GM12892 (cell line): ENCODE measurements at regions not wholly inside any gene's neighbourhood (a gene's known extent, or its start where the extent isn't known, plus 50 kb on each side); places are given as distances from the start of the nearest gene placed in this dataset.

Experiments
- DNase-seq: peaks from one replicate; pipeline ENCODE4 v3.0.0; 2011; ENCODE audit not compliant: insufficient read length
- FAIRE-seq: peaks from 2 replicates; lab custom pipeline; 2011; peaks lifted over from hg19 to GRCh38; lab: Jason Lieb, UNC
- POLR2A ChIP-seq: IDR thresholded peaks from 2 replicates; pipeline ENCODE4 v1.6.1; 2011; ENCODE audit warnings: low read depth, low read length, control low read depth
- POLR2AphosphoS5 ChIP-seq: IDR thresholded peaks from 2 replicates; pipeline ENCODE4 v1.6.1; 2011; ENCODE audit warnings: low read depth, low read length, control low read depth
- TAF1 ChIP-seq: IDR thresholded peaks from 2 replicates; pipeline ENCODE4 v1.6.1; 2011; ENCODE audit warnings: low read depth, mild to moderate bottlenecking, control low read depth, low read length, borderline replicate concordance

GRCh38 chr4:56253666-56254305, 133.5 kb downstream of the AASDH start:
- FAIRE-seq (no peak), DNase-seq (no peak)
- TF ChIP-seq POLR2A (no peak), POLR2AphosphoS5 (no peak), TAF1 (no peak)

DNA sequence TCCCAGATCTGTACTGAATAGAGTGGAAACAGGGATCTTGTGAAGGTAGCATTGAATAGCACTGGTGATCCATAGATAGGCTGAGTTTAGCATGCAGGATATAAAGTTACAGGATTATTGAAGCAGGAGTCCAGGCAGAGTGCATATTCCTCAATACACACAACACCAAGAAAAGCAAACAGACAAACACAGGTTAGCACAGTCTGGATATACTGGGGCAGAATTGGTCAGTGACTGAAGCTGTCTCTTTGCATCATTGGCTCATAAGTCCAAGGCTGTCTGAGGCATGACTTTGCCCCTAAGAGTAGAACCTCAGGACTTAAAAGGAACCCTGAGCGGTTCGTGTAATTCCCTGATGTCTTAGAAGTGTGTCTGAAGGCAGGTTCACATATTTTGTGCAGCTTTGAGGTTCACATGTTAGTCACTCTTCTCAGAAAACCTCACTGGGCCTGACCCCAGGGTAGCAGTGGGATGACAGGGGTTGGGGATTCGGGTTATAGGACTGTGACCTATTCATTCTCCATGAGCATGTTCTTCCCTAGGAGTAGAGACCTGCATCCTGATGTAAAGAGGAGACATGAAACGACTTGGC, 134.6 kb downstream of the AASDH start:
- TF ChIP-seq POLR2A (no peak), POLR2AphosphoS5 (no peak), TAF1 (no peak)
- FAIRE-seq = no peak

DNA sequence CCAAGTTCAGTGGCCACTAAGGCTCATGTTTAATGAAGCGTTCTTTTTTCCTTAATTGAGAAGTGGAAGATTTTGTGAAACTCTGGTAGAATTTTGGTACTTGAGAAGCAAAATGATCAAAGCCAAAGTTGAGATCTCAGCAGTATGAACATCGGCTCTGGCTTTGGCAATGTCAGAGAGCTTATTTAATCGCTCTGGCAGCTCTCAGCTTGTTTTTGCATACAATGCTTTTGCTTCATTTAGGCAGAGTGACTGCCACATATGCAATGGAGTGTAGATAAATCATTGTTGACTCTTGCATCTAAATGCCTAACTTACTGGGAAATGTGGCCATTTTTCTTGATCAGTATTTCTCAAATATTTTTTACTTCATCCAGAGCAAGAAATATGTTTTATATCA, 135.7 kb downstream of the AASDH start:
- FAIRE-seq = no peak
- DNase-seq = no peak
- TF ChIP-seq POLR2AphosphoS5 (no peak), TAF1 (no peak), POLR2A (no peak)

More for the DNA sequence above, 134.6 kb downstream of the AASDH start:
- DNase-seq = no peak

- DNase-seq (no peak), FAIRE-seq (no peak)
- TF ChIP-seq TAF1 = no peak
Measured at GRCh38 chr4:56250776-56251175, 136.5 kb downstream of the AASDH start.

DNA sequence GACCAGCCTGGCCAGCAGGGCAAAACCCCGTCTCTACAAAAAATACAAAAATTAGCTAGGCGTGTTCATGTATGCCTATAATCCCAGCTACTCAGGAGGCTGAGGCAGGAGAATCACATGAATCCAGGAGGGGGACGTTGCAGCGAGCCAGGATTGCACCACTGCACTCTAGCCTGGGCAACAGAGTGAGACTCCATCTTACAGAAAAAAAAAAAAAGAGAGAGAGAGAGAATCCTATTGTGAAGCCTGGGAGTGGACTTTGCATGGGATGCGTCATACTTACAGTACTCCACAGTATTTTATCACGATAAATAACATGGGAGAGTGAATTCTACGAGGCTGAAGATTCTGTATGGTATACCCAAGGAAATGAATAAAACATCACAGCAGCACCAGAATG, 139.6 kb downstream of the AASDH start:
- DNase-seq = no peak
- TF ChIP-seq TAF1 = no peak
- TF ChIP-seq POLR2A = no peak
- TF ChIP-seq POLR2AphosphoS5 = no peak
- FAIRE-seq = no peak

- no peak for DNase-seq
- no peak for FAIRE-seq
- TF ChIP-seq TAF1 (no peak), POLR2A (no peak), POLR2AphosphoS5 (no peak)
Measured at GRCh38 chr4:56246233-56246610, 141.1 kb downstream of the AASDH start.

GRCh38 chr4:56245547-56246232, 141.6 kb downstream of the AASDH start:
- no peak for TF ChIP-seq TAF1
- no peak for TF ChIP-seq POLR2A
- no peak for TF ChIP-seq POLR2AphosphoS5
- FAIRE-seq = no peak
- no peak for DNase-seq

GRCh38 chr4:56244681-56245080, 142.6 kb downstream of the AASDH start:
- DNase-seq = no peak
- no peak for FAIRE-seq
- TF ChIP-seq TAF1 (no peak), POLR2AphosphoS5 (no peak), POLR2A (no peak)

GRCh38 chr4:56243107-56243506, 144.2 kb downstream of the AASDH start:
- FAIRE-seq (no peak), DNase-seq (no peak)
- TF ChIP-seq POLR2A (no peak), TAF1 (no peak), POLR2AphosphoS5 (no peak)

GRCh38 chr4:56241500-56241899, 145.8 kb downstream of the AASDH start:
- no peak for DNase-seq
- TF ChIP-seq POLR2A = no peak
- TF ChIP-seq TAF1 = no peak
- TF ChIP-seq POLR2AphosphoS5 = no peak
- no peak for FAIRE-seq

DNA sequence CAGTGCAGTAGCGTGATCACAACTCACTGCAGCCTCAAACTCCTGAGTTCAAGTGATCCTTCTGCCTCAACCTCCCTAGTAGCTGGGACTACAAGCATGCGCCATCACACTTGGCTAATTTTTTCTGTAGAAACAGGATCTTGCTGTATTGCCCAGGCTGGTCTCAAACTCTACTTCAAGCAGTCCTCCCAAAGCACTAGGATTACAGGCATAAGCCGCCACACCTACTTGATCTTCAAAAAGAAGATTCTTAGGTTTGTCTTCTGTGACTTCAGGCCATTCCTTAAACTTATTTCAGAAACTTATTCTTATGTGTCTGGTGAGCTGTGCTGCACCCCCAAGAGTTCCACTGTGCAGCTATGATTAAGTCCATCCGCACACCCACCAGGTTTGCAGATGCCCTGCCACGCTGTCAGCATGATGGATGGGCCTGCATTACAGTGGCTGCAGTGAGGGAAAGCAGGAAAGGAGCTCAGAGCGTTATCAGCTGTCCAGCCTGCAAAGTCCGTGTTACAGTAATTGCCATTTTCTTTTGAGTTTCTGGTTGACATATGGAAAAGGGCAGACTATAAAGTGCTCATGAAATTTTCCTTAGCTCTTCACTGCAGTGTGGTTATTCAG, 146.6 kb downstream of the AASDH start:
- DNase-seq = no peak
- TF ChIP-seq TAF1 = no peak
- no peak for TF ChIP-seq POLR2A
- no peak for TF ChIP-seq POLR2AphosphoS5
- FAIRE-seq = no peak

DNA sequence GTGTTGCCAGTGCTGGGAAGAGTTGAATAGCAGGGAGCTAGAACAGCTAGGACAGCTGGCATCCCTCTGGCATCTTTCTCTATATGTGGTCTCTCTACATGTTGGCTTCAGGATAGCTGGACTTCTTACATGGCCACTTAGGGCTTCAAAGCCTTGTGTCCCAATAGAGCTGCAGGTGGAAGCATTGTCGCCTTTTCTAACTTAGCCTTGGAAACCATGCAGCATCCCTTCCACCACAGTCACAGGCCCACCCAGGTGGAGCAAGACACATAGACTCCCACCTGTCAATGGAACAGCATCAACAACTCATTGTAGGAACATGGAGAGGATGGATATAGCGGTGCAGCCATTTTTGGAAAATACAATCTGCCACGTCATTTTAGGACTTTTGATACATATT, 149.0 kb downstream of the AASDH start:
- no peak for DNase-seq
- FAIRE-seq = no peak
- TF ChIP-seq TAF1 (no peak), POLR2AphosphoS5 (no peak), POLR2A (no peak)
